ENCODE measurements at regions not wholly inside any gene's neighbourhood (a gene's known extent, or its start where the extent isn't known, plus 50 kb on each side); places are given as distances from the start of the nearest gene placed in this dataset.
"Not testable (repeated sequence)": the region's sequence is repeated elsewhere in the genome, so short reads cannot be mapped to it uniquely, and the experiment has no call there.

- DNase-seq (ENCODE audit: low spot score in 2 of 2) = no peak
- 33 to 57% methylated on average over 2 of the region's 2 CpGs for WGBS, 2 donors
Observed at GRCh38 chr4:107363125-107363524, 327.0 kb upstream of the DKK2 start.

GRCh38 chr4:107359208-107359607 is 323.1 kb upstream of the DKK2 start:
- H3K4me3 ChIP-seq = no peak overlapping the region
- H3K36me3 ChIP-seq = no peaks in the 10 kb centered on the region
- H3K27ac ChIP-seq = no peak overlapping the region
- no peak for TF ChIP-seq POLR2A (IDR thresholded peaks at IDR 0.05)
- no peaks in the 10 kb centered on the region for H3K9me3 ChIP-seq
- WGBS, 2 donors = 51 to 66% methylated on average over 1 of the region's 1 CpG
- no peaks in the 10 kb centered on the region for H3K4me1 ChIP-seq
- H3K27me3 ChIP-seq = no peaks in the 10 kb centered on the region
- DNase-seq (ENCODE audit: low spot score in 2 of 2) = no peak

More at GRCh38 chr4:107363125-107363524, 327.0 kb upstream of the DKK2 start:
- Histone ChIP-seq H3K36me3 (no peaks in the 10 kb centered on the region), H3K27me3 (no peaks in the 10 kb centered on the region), H3K4me3 (no peak overlapping the region), H3K27ac (no peak overlapping the region), H3K9me3 (no peaks in the 10 kb centered on the region), H3K4me1 (no peaks in the 10 kb centered on the region)
- no peak for TF ChIP-seq EP300 (IDR thresholded peaks at IDR 0.05)
- TF ChIP-seq POLR2A (IDR thresholded peaks at IDR 0.05) = no peak
- no peak for TF ChIP-seq CTCF (IDR thresholded peaks at IDR 0.05)

- H3K9me3 ChIP-seq; DNase-seq (ENCODE audit: low spot score in 2 of 2); H3K36me3 ChIP-seq; H3K27me3 ChIP-seq; H3K4me3 ChIP-seq; H3K4me1 ChIP-seq; H3K27ac ChIP-seq: not testable (repeated sequence)
- 62 to 76% methylated on average over 11 of the region's 11 CpGs for WGBS, 2 donors
Observed at GRCh38 chr4:107354304-107354703, 318.2 kb upstream of the DKK2 start.

- no peaks in the 10 kb centered on the region for H3K4me1 ChIP-seq
- no peak overlapping the region for H3K27ac ChIP-seq
- H3K4me3 ChIP-seq = no peak overlapping the region
- no peak for DNase-seq (ENCODE audit: low spot score in 2 of 2)
- no peaks in the 10 kb centered on the region for H3K9me3 ChIP-seq
- H3K36me3 ChIP-seq = no peaks in the 10 kb centered on the region
- TF ChIP-seq POLR2A (IDR thresholded peaks at IDR 0.05) = no peak
- TF ChIP-seq EP300 (IDR thresholded peaks at IDR 0.05) = no peak
- TF ChIP-seq CTCF (IDR thresholded peaks at IDR 0.05) = no peak
- H3K27me3 ChIP-seq = no peaks in the 10 kb centered on the region
Observed at GRCh38 chr4:107351196-107351595, 315.1 kb upstream of the DKK2 start.

- no peaks in the 10 kb centered on the region for H3K4me1 ChIP-seq
- TF ChIP-seq EP300 (IDR thresholded peaks at IDR 0.05) = no peak
- TF ChIP-seq POLR2A (IDR thresholded peaks at IDR 0.05) = no peak
- TF ChIP-seq CTCF (IDR thresholded peaks at IDR 0.05) = no peak
- H3K9me3 ChIP-seq = no peaks in the 10 kb centered on the region
- no peaks in the 10 kb centered on the region for H3K36me3 ChIP-seq
- H3K27ac ChIP-seq = no peak overlapping the region
- DNase-seq (ENCODE audit: low spot score in 2 of 2) = no peak
- no peak overlapping the region for H3K4me3 ChIP-seq
- no peaks in the 10 kb centered on the region for H3K27me3 ChIP-seq
Observed at GRCh38 chr4:107349732-107350131, 313.6 kb upstream of the DKK2 start.

- DNase-seq (ENCODE audit: low spot score in 2 of 2) = no peak
- Histone ChIP-seq H3K27ac (no peak overlapping the region), H3K4me3 (no peak overlapping the region), H3K4me1 (no peaks in the 10 kb centered on the region), H3K36me3 (no peaks in the 10 kb centered on the region), H3K9me3 (no peaks in the 10 kb centered on the region), H3K27me3 (no peaks in the 10 kb centered on the region)
- no peak for TF ChIP-seq EP300 (IDR thresholded peaks at IDR 0.05)
- TF ChIP-seq POLR2A (IDR thresholded peaks at IDR 0.05) = no peak
- no peak for TF ChIP-seq CTCF (IDR thresholded peaks at IDR 0.05)
- 36 to 53% methylated on average over 1 of the region's 1 CpG for WGBS, 2 donors
Observed at GRCh38 chr4:107349266-107349665, 313.2 kb upstream of the DKK2 start.
